ENCODE measurements at regions not wholly inside any gene's neighbourhood (a gene's known extent, or its start where the extent isn't known, plus 50 kb on each side); places are given as distances from the start of the nearest gene placed in this dataset.

- TF ChIP-seq CTCF (IDR thresholded peaks at IDR 0.05; ENCODE audit: low read depth, low read length, poor library complexity, severe bottlenecking) (no peak), EZH2phosphoT487 (IDR thresholded peaks at IDR 0.05; ENCODE audit: borderline replicate concordance, low read length) (no peak)
Measured at GRCh38 chr6:169923468-169924464, 172.3 kb downstream of the ERMARD start.
